8988T (cell line): ENCODE measurements at regions not wholly inside any gene's neighbourhood (a gene's known extent, or its start where the extent isn't known, plus 50 kb on each side); places are given as distances from the start of the nearest gene placed in this dataset.
"Not testable (repeated sequence)": the region's sequence is repeated elsewhere in the genome, so short reads cannot be mapped to it uniquely, and the experiment has no call there.

Source experiments
- DNase-seq: peaks from one replicate; pipeline ENCODE4 v3.0.0; 2011

DNA sequence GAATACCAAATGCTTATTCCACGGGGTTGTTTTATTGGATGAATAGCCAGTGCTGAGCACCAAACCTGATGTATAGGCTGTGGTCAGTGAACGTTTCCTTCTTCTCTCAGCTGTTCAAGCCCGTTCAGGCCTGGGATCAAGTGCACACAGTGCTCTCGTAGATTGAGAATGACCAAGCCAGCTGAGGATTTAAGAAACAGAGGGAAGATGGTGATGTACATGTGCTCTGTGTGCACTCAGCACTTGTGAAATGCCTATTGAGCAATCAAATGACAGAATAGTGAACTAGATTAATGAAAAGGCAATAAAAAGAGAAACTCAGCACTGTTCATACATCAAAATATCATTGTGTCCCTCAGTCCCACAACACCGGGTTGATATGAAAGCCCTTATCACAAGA is 302.5 kb downstream of the BMPER start:
- no peak for DNase-seq

DNA sequence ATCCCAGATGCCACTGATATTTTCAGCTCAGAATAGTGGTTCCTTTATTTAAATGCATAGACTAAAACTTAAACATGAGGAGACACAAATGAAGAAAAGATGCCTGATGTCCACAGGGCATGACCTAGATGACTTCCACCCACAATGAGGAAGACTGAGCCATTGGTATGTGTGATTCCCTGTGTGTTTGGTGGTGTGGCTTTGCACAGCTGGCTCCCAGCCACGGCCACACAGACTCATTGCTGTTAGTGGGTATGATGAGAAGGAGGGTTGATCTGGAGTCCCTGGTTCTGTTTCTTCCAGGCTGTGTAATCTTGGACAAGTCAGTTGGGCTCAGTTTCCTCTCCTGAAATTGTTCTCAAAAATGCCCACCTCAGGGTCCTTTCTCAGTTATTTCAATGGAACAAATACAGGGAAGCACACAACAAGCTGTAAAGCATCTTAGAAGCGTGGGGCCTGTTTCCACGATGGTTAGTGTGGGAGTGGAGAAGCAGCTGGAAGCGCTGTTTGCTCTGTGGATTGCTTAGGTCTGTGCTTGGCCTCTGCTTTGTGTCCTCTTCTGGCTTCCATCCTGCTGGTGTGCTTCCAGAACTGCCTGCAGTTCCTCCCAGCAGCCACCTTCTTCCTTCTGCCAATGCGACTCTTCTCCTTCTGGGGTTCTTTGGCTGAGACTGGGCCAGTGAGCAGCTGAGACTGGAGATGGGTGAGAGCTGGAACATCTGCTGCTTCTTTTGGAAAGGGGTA is 303.7 kb downstream of the BMPER start:
- DNase-seq = no peak

DNA sequence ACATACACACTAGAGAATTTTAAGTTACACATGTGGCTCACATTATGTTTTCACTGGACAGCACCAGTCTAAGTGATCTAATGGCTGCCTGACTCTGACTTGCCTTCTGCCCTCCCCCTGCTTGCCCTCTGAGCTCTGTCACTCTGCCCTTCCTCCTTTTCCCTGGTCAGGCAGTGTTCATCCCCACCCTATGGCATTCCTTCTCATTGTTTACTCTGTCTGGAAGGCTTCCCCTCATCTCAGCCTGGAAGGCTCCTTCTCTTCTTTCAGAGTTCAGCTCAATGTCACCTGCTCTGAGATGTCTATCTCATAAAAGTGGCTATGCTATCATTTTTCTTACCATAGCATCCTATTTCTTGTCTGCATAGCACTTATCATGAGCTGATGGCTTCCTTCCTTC is 305.7 kb downstream of the BMPER start:
- DNase-seq = no peak

DNA sequence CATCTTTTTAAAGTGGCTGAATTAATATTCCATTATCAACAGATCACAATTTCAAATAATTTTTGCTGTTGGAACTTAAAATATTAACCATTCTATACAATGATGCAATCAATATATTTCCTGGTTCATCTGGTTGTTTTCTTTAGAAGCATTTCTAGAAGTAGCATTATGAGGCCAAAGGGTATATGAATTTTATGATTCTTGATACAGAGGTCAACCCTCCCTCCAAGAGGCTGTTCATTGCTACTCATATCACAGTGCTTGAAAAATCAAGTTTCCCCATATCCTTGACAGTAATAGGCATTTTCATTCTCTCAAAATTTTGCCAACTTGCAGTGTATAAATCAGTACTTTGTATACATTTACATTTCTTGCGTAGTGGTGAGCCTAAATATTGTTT is 312.6 kb downstream of the BMPER start:
- DNase-seq = no peak

DNA sequence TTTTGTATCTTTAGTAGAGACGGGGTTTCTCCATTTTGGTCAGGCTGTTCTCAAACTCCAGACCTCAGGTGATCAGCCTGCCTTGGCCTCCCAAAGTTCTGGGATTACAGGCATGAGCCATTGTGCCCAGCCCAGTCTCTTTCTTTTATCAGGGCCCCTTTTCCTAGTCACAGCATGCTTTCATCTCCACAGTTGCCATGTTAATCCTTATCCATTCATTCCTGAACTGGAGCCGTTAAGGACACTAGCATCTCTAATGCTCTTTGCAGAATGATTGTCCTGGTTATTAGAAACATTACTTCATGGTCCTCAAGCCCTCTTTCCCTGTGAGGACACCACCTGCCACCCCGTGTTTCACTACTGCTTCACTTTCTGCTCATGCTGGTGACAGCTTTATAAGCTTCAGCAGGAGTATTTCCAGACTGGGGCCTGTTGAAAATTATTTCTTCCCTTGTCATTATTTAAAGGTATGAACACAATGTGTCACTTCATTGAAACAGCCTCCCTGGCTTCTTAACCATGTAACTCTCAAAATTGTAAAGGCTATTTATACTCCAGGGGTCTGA is 313.9 kb downstream of the BMPER start:
- no peak for DNase-seq

- no peak for DNase-seq
Measured at GRCh38 chr7:34220506-34221185, 315.3 kb downstream of the BMPER start.

DNA sequence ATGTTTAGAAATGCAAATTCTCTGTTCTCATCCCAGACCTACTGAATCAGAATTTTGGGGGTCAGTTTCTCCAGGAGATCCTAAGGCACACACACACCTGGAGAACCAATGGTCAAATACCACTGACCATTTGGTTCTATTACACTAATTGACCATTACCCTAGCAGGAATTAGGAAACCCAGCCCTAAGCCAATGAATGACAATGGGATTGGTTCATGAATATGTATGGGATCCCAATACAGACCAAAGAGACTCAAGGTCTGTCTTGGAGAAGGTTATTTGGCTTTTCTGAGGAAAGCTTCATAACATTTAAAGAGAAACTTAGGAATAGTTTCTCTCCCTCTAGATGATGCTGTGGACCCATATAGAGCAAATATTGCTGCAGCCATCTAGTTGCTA is 317.0 kb downstream of the BMPER start:
- DNase-seq = no peak

GRCh38 chr7:34222722-34223121 is 317.4 kb downstream of the BMPER start:
- no peak for DNase-seq

GRCh38 chr7:34224281-34224680 is 318.9 kb downstream of the BMPER start:
- no peak for DNase-seq

DNA sequence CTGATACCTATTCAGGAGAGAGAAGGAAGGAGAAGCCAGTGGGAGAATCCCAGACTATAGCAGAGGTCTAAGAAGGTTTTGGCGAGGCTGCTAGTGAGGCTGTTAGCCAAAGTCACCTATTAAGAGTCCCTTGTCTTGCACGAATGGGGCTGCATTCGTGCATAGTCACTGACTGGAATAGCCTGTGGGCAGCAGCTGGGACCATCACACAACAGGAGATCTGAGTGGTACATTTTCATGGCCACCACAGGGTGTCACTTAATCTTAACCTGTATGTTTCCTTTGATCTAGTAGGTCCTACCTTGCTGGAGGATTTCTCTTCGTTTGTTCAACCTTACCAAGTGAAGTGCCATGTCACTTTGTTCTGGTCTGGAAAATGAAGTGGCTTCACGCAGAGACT is 319.9 kb downstream of the BMPER start:
- DNase-seq = no peak

GRCh38 chr7:34227525-34227924 is 322.2 kb downstream of the BMPER start:
- DNase-seq = no peak

GRCh38 chr7:34235101-34235500 is 329.8 kb downstream of the BMPER start:
- not testable (repeated sequence) for DNase-seq

DNA sequence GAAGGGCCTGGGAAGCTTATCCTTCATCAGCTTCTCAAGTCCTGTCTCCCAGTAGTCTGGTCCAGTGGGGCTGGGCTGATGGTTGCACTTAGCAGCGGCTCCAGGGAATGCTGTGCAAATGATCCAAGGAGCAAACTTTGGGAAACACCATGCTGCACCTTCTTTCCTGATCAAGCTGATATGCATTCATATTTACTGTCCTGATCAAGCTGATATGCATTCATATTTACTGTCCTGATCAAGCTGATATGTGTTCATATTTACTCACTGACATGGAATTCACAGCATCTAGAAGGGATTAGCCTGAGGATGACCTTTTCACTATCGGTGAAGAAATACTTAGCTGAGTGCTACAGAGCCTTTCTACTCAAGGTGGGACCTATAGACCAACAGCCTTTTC is 330.7 kb downstream of the BMPER start:
- DNase-seq = no peak

- DNase-seq = no peak
Measured at GRCh38 chr7:34236839-34237492, 331.6 kb downstream of the BMPER start.

- no peak for DNase-seq
Measured at GRCh38 chr7:34237493-34237849, 332.1 kb downstream of the BMPER start.

DNA sequence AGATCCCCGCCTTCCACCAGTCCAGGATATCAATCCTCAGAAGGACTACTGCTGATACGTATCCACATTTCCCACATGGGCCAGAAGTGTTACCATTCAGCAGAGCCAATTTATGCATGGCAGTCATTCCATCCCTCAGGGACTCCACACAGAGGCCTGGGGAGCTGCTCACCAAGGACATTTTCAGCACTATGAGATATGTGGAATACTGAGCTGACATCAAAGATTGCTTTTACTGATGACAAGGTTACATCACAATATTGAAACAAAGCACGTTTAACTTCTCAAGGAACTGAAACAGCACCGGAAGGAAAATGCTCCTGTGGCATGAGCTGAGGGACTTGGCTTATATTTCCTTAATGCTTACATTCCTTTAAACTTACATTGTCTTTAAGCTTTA is 335.1 kb downstream of the BMPER start:
- no peak for DNase-seq

DNA sequence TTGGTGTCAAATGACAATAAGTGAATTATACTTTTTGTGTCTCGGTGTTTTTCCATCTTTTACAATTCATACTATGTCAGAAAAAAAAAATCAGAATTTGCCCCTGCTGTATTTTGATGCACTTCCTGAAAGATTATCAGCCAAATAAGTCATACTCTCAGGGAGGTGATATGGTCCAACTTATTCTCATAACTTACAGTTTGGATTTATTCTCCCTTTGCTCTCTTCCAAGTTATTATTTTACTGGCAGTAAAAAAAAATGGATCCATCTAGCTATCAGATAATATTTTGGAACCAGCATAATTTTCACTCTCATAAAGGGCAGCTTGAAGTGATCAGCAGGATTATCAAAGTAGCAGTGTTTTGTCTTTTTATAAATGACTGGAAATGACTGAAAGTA is 337.1 kb downstream of the BMPER start:
- DNase-seq = no peak

DNA sequence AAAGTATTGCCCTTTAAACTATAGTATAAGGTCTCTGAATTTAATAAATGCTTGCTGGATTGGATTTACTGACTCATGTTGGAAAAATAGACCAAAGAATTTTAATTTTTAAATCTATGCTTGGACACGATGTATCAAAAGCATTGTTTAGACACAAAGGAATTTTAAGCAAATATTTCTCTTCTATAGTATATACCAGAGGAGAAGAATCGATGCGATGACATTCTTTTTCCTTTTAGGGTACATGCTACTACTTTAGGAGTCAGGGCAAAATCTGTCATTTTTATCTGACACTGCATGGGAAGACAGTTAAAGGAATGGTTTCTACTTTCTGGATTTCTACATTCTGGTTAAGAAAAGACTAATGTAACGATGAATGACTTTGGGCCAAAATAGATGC is 339.9 kb downstream of the BMPER start:
- DNase-seq = no peak

DNA sequence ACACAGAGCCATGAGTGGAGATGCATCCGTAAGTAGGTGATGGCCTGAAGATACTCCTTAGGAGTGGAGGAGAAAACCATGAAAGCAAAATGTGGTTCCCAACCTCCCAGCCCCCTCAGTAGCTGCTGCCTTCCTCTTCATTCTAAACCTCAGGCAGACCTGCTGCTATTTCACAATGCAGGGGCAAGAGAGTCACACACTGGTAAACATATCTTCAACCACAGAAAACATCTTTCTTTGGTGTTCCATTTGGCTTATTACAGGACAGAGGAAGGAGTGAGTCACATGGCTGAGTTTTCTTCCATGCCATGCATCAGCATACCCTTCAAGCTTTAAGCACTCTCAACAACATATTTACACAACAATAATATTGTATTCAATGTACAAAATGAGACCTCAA is 342.1 kb downstream of the BMPER start:
- DNase-seq = no peak

- DNase-seq = no peak
Measured at GRCh38 chr7:34249192-34249591, 343.9 kb downstream of the BMPER start.

GRCh38 chr7:34260279-34260678 is 354.9 kb downstream of the BMPER start:
- no peak for DNase-seq

DNA sequence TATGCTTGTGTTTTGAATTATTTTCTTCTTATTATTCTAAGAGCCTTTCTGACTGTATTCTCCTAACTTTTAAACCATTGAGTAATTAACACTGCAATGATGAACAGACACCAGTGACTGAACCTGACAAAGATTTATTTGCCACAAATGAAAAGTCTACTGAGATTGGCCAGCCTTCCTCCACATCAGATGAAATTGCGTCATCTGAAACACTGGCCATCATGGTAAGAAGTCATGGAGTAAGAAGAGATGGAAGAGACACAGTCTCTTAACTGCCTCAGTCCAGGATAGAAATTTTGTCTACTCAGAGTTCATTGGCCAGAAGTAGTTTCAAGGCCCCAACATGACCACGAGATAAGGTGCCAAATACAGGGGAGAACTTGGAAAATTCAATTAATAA is 357.8 kb downstream of the BMPER start:
- no peak for DNase-seq

DNA sequence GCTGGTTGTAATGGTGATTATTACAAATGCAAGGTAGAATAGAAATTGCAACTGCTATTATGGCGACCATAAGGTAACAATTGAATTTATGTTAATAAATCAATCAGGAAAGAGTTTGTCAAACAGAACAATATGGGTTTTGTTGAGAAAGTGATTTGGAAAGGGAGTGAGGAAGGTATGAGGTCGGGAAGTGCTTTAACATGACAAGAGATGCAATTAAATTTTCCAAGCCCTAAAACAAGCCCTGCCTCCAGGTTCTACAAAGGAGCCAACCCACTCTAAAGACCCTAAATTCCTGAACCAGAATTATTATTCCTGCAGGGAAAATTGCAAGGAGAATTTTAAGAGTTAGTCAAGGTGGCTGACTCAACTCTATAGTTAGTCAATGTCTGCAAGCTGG is 363.7 kb downstream of the BMPER start:
- DNase-seq = no peak

- DNase-seq = no peak
Measured at GRCh38 chr7:34275624-34276023, 370.3 kb downstream of the BMPER start.
